ENCODE measurements at regions not wholly inside any gene's neighbourhood (a gene's known extent, or its start where the extent isn't known, plus 50 kb on each side); places are given as distances from the start of the nearest gene placed in this dataset.

- TF ChIP-seq YY1 (IDR thresholded peaks at IDR 0.05; ENCODE audit: insufficient read depth, insufficient read length) (no peak), ZNF274 (IDR thresholded peaks at IDR 0.05; ENCODE audit: low read depth, low read length) (no peak), SUZ12 (IDR thresholded peaks at IDR 0.05; ENCODE audit: extremely low read depth, insufficient read depth, insufficient read length) (no peak)
Measured at GRCh38 chr11:110986016-110986415, 259.5 kb upstream of the POU2AF2 start.
